ENCODE measurements at regions not wholly inside any gene's neighbourhood (a gene's known extent, or its start where the extent isn't known, plus 50 kb on each side); places are given as distances from the start of the nearest gene placed in this dataset.

- DNase-seq: peak in 1 of 51 donors; percentile 7
These were observed 441.1 kb upstream of the HTR2A start for GRCh38 chr13:47337781-47338507.

- peak in 1 of 51 donors; percentile 27 for DNase-seq
These were observed 437.3 kb upstream of the HTR2A start for GRCh38 chr13:47334173-47334572.

GRCh38 chr13:47332149-47332548 lies 435.3 kb upstream of the HTR2A start:
- no peak for DNase-seq

GRCh38 chr13:47330031-47330430 lies 433.2 kb upstream of the HTR2A start:
- DNase-seq: no peak

- DNase-seq: no peak
These were observed 431.0 kb upstream of the HTR2A start for GRCh38 chr13:47327861-47328260.

- no peak for DNase-seq
These were observed 429.2 kb upstream of the HTR2A start for GRCh38 chr13:47326061-47326460.

- DNase-seq: no peak
These were observed 420.5 kb upstream of the HTR2A start for GRCh38 chr13:47317356-47317755.

- DNase-seq: no peak
These were observed 413.5 kb upstream of the HTR2A start for GRCh38 chr13:47310401-47310800.

GRCh38 chr13:47306991-47307390 lies 410.1 kb upstream of the HTR2A start:
- no peak for DNase-seq

- no peak for DNase-seq
These were observed 406.8 kb upstream of the HTR2A start for GRCh38 chr13:47303626-47304025.

GRCh38 chr13:47299304-47299703 lies 402.5 kb upstream of the HTR2A start:
- DNase-seq: no peak

GRCh38 chr13:47298506-47298905 lies 401.7 kb upstream of the HTR2A start:
- no peak for DNase-seq

- DNase-seq: no peak
These were observed 397.8 kb upstream of the HTR2A start for GRCh38 chr13:47294691-47295090.

- DNase-seq: no peak
These were observed 394.3 kb upstream of the HTR2A start for GRCh38 chr13:47291107-47291656.

GRCh38 chr13:47289567-47289966 lies 392.7 kb upstream of the HTR2A start:
- no peak for DNase-seq

- no peak for DNase-seq
These were observed 391.7 kb upstream of the HTR2A start for GRCh38 chr13:47288546-47288945.

- DNase-seq: peak in 1 of 51 donors; percentile 6
These were observed 390.5 kb upstream of the HTR2A start for GRCh38 chr13:47287291-47287751.

- peak in 2 of 51 donors; percentile 5 to 38 for DNase-seq
These were observed 385.1 kb upstream of the HTR2A start for GRCh38 chr13:47281991-47282390.

GRCh38 chr13:47279920-47280319 lies 383.1 kb upstream of the HTR2A start:
- DNase-seq: no peak

GRCh38 chr13:47277774-47278173 lies 380.9 kb upstream of the HTR2A start:
- no peak for DNase-seq

GRCh38 chr13:47268270-47268669 lies 371.4 kb upstream of the HTR2A start:
- no peak for DNase-seq

- peak in 1 of 51 donors; percentile 14 for DNase-seq
These were observed 361.5 kb upstream of the HTR2A start for GRCh38 chr13:47258384-47258783.

- DNase-seq: no peak
These were observed 359.8 kb upstream of the HTR2A start for GRCh38 chr13:47256618-47257017.

Measured in hypothalamus (tissue), 51 donors.